Stomach (tissue), 8 donors: ENCODE measurements at regions not wholly inside any gene's neighbourhood (a gene's known extent, or its start where the extent isn't known, plus 50 kb on each side); places are given as distances from the start of the nearest gene placed in this dataset.

ENCODE experiments used
- DNase-seq, 2 donors: peaks; one replicate each; pipeline versions ENCODE4 v3.0.0 to v3.0.0-alpha.2; 2013 to 2019
- H3K27ac ChIP-seq, 5 donors: fragments of 200-600 bp in 4 of 5; sonication (generic) in 4 of 5; one replicate each; pipeline ENCODE4 v1.5.1; 2013 to 2019; ENCODE audit warnings: mild to moderate bottlenecking in 1 of 5, moderate library complexity in 1 of 5
- H3K27me3 ChIP-seq, 3 donors: fragments of 200-600 bp; sonication (generic); one replicate each; pipeline ENCODE4 v1.5.1; 2017 to 2019; ENCODE audit warnings: mixed run types in 1 of 3
- H3K36me3 ChIP-seq, 4 donors: fragments of 200-600 bp; sonication (generic); 1 replicate in 3 of 4; 2 replicates in 1 of 4; pipeline ENCODE4 v1.5.1; 2016 to 2019
- H3K4me1 ChIP-seq, 4 donors: fragments of 200-600 bp; sonication (generic); one replicate each; pipeline ENCODE4 v1.5.1; 2016 to 2019
- H3K4me3 ChIP-seq, 4 donors: fragments of 200-600 bp; sonication (generic) in 3 of 4; one replicate each; pipeline ENCODE4 v1.5.1; 2016 to 2019; ENCODE audit warnings: mild to moderate bottlenecking in 1 of 4
- H3K9me3 ChIP-seq, 4 donors: fragments of 200-600 bp; sonication (generic); one replicate each; pipeline ENCODE4 v1.5.1; 2016 to 2019
- EP300 ChIP-seq: sonication (generic); formaldehyde crosslinking; IDR thresholded peaks from one replicate; pipeline ENCODE4 v1.6.1; 2017; ENCODE audit warnings: antibody characterized with exemption
- POLR2A ChIP-seq, 4 donors: fragments of 450-650 bp; IDR thresholded peaks; one replicate each; pipeline ENCODE4 v1.6.1; 2016; ENCODE audit warnings: antibody characterized with exemption in 4 of 4, control low read depth in 2 of 4, mild to moderate bottlenecking in 1 of 4, moderate library complexity in 1 of 4
- POLR2AphosphoS5 ChIP-seq, 3 donors: sonication (generic); formaldehyde crosslinking; IDR thresholded peaks; one replicate each; pipeline ENCODE4 v1.6.1; 2016; ENCODE audit warnings: antibody characterized with exemption in 3 of 3
- WGBS, 5 donors: extraction: QIAGEN DNeasy Blood & Tissue Kit in 3 of 5; methylation state at CpG; one replicate each; pipeline versions ENCODE4 v1.1.5 to v1.1.7; 2013 to 2018; 5-methylcytosine and 5-hydroxymethylcytosine counted together
- intact Hi-C: fragments of 100-400 bp; cut with DNase I; formaldehyde crosslinking; loops from one replicate; pipeline ENCODE4 v1.15.1; 2023; ENCODE audit warnings: low total_unique reads
- TF ChIP-seq, protein P1 (sequence below), 7 experiments: fragments of 450-650 bp in 4 of 7; fragments of 200-600 bp in 3 of 7; sonication (generic) in 3 of 7; IDR thresholded peaks; one replicate each; pipeline ENCODE4 v1.5.1; 2016 to 2019; ENCODE audit warnings: antibody characterized with exemption in 7 of 7, control low read depth in 2 of 7, mild to moderate bottlenecking in 1 of 7
- donor health status: healthy with polysubstance abuse.
- donor health status: Bipolar disorder and iron deficiency.
- donor health status: healthy.

DNA sequence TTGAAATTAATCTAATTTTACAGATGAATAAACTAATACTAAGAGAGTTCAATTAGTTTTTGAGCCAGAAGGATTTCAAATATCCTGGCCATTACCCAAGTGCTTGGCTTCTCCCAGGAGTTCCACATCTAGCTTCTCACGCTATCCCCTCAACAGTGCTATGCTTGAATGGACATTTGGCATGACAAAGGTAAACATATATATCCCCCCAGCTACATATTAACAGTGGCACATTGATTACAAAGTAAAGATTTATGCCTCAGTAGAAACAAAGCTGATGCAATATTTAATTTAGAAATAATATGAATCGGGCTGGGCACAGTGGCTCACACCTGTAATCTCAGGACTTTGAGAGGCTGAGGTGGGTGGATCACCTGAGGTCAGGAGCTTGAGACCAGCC, 434.6 kb upstream of the PRMT6 start:
- Histone ChIP-seq H3K27me3 (no peaks in the 10 kb centered on the region), H3K9me3 (peaks cover 0 to 11% (median 2%) of the 10 kb centered on the region in 4 donors), H3K27ac (no peak overlapping the region), H3K4me3 (no peak overlapping the region), H3K36me3 (no peaks in the 10 kb centered on the region), H3K4me1 (no peaks in the 10 kb centered on the region)
- 55 to 66% (median 60%) methylated on average over 2 of the region's 2 CpGs for WGBS, 5 donors
- TF ChIP-seq EP300 (no peak), POLR2A (IDR thresholded peaks at IDR 0.05) (no peak), POLR2AphosphoS5 (IDR thresholded peaks at IDR 0.05) (no peak)
- TF ChIP-seq, protein P1, sequence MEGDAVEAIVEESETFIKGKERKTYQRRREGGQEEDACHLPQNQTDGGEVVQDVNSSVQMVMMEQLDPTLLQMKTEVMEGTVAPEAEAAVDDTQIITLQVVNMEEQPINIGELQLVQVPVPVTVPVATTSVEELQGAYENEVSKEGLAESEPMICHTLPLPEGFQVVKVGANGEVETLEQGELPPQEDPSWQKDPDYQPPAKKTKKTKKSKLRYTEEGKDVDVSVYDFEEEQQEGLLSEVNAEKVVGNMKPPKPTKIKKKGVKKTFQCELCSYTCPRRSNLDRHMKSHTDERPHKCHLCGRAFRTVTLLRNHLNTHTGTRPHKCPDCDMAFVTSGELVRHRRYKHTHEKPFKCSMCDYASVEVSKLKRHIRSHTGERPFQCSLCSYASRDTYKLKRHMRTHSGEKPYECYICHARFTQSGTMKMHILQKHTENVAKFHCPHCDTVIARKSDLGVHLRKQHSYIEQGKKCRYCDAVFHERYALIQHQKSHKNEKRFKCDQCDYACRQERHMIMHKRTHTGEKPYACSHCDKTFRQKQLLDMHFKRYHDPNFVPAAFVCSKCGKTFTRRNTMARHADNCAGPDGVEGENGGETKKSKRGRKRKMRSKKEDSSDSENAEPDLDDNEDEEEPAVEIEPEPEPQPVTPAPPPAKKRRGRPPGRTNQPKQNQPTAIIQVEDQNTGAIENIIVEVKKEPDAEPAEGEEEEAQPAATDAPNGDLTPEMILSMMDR (IDR thresholded peaks at IDR 0.05), result no peak
- intact Hi-C loops, result no loop called here
- DNase-seq, result no peak

DNA sequence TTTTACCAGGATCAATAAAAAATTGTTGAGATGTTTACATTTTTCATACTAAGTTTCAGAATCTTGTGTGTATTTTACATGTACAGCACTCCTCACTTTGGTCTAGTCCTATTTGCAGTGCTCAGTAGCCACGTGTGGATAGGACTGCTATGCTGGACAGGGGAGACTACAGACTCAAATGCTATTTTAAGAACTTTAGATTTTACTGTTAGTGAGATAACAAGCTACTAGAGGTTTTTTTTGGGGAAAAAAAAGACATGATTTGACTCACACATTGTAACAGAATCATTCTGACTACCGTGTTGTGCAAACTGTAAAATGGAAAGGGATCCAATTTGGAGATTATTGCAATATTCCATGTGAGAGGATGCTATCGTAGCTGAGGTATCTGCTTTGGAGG, 418.9 kb upstream of the PRMT6 start:
- 50 to 65% (median 61%) methylated on average over 3 of the region's 3 CpGs for WGBS, 5 donors
- H3K4me1 ChIP-seq, result no peaks in the 10 kb centered on the region
- no peak overlapping the region for H3K27ac ChIP-seq
- H3K4me3 ChIP-seq, result no peak overlapping the region
- H3K36me3 ChIP-seq, result no peaks in the 10 kb centered on the region
- DNase-seq, result no peak
- intact Hi-C loops, result no loop called here
- no peak for TF ChIP-seq POLR2AphosphoS5 (IDR thresholded peaks at IDR 0.05)
- no peaks in the 10 kb centered on the region for H3K27me3 ChIP-seq
- H3K9me3 ChIP-seq, result no peaks in the 10 kb centered on the region

DNA sequence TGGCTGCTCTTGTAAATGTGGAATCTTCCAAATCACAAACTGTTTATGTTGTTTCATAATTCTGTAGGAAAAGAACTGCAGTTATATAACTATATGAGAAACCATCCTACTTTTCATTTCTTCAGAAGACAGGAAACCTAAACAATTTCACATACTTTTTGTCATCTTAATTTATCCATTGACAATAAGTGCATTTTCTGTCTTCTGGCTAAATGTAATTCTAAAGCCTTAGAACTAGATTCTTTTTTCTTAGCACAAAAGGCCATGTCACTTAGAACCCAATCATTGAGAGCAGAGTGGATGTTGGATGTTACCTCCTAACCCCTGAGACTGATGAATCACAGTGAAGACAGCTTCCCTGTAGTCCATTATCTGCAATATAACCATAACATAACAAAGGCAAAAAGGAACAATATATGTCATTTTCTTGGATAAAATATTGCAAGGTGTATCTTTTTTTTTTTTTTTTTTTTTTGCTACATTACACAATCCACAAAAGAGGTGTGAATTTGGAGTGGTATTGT, 410.2 kb upstream of the PRMT6 start:
- intact Hi-C loops, result no loop called here
- Histone ChIP-seq H3K27me3 (no peaks in the 10 kb centered on the region), H3K4me3 (no peak overlapping the region), H3K4me1 (no peaks in the 10 kb centered on the region), H3K27ac (no peak overlapping the region), H3K9me3 (no peaks in the 10 kb centered on the region), H3K36me3 (no peaks in the 10 kb centered on the region)
- DNase-seq, result no peak
- TF ChIP-seq EP300 (no peak), POLR2AphosphoS5 (IDR thresholded peaks at IDR 0.05) (no peak), POLR2A (IDR thresholded peaks at IDR 0.05) (no peak)
- TF ChIP-seq, protein P1 (IDR thresholded peaks at IDR 0.05), result no peak

DNA sequence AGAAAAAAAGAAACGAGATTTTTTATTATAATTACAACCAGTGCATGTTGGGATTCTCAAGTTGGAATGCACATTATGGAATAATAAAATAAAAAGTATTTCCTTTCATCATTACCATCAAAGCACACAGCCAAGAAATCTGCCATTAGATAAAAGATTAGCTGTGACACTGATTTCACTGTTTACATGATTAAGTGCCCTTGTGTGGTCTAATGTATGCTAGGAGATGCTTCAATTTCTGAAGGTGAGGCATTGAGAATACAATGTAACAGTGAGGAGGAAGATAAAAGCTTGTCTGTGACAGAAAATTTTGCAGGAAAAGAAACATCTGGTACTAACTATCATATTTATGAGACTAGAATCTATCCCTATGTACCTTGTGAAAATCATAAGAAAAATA, 409.7 kb upstream of the PRMT6 start:
- Histone ChIP-seq H3K27ac (no peak overlapping the region), H3K4me1 (no peaks in the 10 kb centered on the region), H3K36me3 (no peaks in the 10 kb centered on the region), H3K4me3 (no peak overlapping the region), H3K9me3 (no peaks in the 10 kb centered on the region), H3K27me3 (no peaks in the 10 kb centered on the region)
- no peak for DNase-seq
- intact Hi-C loops, result no loop called here
- no peak for TF ChIP-seq POLR2AphosphoS5 (IDR thresholded peaks at IDR 0.05)
- TF ChIP-seq, protein P1 (IDR thresholded peaks at IDR 0.05), result no peak
- no peak for TF ChIP-seq EP300
- TF ChIP-seq POLR2A (IDR thresholded peaks at IDR 0.05), result no peak
- 38 to 73% (median 59%) methylated on average over 1 of the region's 1 CpG for WGBS, 5 donors

DNA sequence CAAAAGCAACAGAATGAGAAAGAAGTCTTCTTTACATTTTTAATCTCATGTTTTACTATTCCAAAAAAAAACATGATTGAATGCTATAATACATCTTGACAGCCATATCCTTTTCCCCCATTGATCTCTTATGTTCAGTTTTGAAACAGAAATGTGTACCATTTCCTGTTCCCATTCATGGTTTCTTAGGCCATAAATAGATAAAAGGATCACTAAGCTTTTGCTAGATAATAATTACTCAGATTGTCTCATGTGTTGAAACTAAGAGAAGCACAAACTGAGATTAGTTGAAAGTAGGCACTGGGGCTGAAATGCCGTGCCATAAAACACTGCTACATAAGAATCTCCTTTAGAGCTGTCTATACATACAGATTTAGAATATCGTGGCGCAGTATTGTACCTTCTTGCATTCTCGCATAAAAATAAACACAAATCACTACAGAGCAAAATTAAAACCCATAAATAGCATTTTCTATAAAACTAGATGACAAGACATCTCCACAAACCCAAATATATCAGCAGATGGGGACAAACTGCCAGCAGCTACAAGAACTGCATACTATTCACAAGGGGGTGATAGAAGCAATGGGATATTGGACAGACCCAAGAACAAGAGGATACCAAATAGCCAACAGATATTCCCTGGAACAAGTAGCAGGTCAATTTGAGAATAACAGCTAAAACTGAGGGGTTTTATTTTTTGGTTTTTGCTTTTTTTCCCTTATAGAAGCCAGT, 405.3 kb upstream of the PRMT6 start:
- DNase-seq, result no peak
- intact Hi-C loops, result no loop called here
- WGBS, 5 donors, result 76 to 82% (median 80%) methylated on average over 4 of the region's 4 CpGs
- no peaks in the 10 kb centered on the region for H3K36me3 ChIP-seq
- peaks cover 0 to 7% (median 0%) of the 10 kb centered on the region in 4 donors for H3K9me3 ChIP-seq
- no peaks in the 10 kb centered on the region for H3K27me3 ChIP-seq
- no peaks in the 10 kb centered on the region for H3K4me1 ChIP-seq
- no peak overlapping the region for H3K27ac ChIP-seq
- no peak overlapping the region for H3K4me3 ChIP-seq
- TF ChIP-seq POLR2A (IDR thresholded peaks at IDR 0.05) (no peak), EP300 (no peak), POLR2AphosphoS5 (IDR thresholded peaks at IDR 0.05) (no peak)
- TF ChIP-seq, protein P1 (IDR thresholded peaks at IDR 0.05), result no peak
